ENCODE measurements at regions not wholly inside any gene's neighbourhood (a gene's known extent, or its start where the extent isn't known, plus 50 kb on each side); places are given as distances from the start of the nearest gene placed in this dataset.

- TF ChIP-seq CTCF (conservative IDR thresholded peaks at IDR 0.05) (no peak), EZH2 (IDR thresholded peaks at IDR 0.05; ENCODE audit: low read depth) (no peak)
Observed at GRCh38 chr3:177569193-177569592, 371.9 kb upstream of the TBL1XR1 start.

Data from PC-9 (cell line).